ENCODE measurements at regions not wholly inside any gene's neighbourhood (a gene's known extent, or its start where the extent isn't known, plus 50 kb on each side); places are given as distances from the start of the nearest gene placed in this dataset.
"Not testable (repeated sequence)": the region's sequence is repeated elsewhere in the genome, so short reads cannot be mapped to it uniquely, and the experiment has no call there.

DNA sequence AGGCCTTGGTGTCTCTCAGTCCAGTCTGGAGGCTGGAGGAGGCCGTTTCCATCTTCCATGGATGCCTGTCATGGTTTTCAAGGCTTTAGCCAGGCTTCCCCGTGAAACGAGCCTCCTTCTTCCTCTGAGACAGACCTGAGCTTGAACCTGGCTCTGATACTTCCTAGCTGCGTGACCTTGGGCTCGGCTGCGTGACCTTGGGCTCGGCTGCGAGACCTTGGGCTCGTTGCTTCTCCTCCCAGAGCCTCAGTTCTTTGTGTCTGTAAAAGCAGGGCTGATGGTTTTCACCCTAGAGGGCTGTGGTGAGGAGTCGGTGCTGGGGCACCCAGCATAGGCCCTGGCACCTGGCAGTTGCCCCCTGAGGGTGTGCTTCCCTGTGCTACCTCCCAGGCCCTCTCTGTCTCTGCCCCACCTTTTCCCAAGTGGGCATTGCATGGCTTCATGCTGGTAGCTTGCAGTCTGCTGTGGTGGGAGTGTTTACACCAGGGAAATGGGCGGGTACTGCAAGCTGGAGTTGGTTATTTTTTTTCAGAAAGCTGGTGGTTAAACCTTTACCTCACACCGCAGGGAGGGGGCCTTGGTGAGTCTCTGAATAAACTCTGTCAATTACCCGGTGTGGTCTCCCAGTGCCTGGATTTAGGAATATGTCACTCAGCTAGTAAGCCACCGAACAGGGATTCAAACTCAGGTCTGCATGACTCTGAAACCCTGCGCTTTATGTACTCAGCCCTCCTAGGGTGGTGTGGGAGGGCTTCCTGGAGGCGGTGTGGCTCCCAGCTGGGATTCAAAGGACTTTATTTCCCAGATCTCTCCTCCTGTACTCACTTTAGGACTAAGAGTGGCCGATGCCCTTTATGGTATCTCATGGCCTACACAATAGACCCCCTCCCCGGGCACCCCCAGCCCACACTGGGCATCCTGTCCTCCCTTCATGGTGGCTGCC is 129.0 kb upstream of the CIBAR2 start:
- no peak for DNase-seq

DNA sequence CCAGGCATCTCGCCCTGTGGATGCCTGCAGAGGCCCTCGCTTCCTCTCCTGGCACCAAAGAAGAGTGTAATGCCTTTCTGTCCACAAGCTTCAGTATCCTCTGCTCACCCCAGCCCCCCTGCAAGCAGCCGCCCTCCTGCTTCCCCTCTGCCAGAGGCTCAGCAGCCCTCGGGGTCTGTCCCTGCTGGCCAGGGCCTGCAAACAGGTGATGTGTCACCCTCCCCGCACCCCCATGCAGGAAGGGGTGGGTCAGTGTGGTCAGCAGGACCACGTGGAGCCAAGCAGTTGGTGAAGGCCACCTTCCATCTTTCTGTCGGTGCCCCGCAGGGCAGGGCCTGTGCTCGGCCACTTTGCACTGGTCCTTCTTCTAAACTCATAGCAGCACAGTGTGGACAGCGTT is 129.9 kb upstream of the CIBAR2 start:
- DNase-seq, result no peak

DNA sequence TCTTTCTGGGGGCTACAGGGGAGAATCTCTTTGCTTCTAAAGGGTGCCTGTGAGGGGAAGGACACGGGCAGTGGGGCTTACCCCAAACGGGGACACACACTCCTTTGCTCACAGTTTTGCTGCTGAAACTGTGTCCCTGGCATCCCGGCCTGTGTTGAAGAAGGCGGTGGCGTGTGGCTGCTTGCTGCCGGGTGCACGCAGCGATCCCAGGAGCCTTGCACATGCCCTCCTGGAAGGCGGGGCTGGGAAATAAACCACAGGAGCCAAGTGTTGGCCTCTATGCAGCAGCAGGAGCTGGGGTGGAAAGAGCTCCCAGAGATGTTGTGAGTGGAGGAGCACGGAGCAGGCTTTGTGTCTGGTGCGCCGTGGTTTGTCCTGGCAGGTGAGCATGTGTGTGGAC is 131.0 kb upstream of the CIBAR2 start:
- DNase-seq, result no peak

DNA sequence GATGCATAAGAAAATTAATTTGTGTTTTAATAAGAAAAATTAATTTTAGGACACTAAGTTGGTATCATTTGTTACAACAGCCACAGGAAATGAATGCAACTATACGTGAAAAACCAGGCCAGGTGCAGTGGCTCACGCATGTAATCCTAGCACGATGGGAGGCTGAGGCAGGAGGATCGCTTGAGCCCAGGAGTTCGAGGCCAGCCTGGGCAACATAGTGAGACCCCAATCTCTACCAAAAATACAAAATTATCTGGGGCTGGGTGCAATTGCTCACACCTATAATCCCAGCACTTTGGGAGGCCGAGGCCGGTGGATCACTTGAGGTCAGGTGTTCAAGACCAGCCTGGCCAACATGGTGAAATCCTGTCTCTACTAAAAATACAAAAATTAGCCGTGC is 132.2 kb upstream of the CIBAR2 start:
- not testable (repeated sequence) for DNase-seq

DNA sequence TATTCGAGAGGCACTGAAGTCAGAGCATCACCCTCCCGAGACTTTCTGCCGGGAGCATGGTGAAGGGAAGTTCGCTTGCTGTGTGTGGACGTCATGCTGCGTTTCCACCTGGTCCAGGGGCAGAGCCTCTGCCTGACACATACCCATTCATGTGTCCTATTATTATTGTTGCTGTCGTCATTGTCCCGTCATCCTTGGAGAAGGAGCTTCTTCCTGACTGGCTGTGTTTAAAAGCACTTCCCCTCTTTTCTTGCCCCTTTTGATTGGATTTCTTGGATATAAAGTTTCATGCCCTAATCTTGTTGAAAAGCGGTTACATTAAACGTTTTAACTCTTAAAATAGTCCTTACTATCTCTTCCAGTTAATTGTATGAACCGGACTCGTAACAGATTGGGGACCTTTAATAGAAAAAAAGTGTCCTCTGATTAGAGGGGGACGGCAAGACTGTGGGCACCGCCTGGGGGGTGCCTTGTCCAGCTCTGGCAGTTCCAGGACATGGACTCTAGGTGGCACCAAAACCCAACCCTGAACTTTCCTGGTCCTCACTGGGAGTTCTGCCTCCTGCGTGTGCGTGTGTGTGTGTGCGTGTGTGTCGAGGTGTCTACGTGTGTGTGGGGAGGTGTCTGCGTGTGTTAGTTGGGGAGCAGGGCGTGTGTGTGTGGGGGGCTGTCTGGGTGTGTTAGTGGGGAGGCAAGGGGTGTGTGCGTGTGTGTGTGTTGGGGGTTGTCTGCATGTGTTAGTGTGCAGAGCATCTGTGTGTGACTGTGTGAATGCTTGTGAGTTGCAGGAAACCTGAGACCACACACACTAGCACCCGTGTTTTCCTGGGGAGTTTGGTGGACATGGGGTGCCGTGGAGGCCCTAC is 133.3 kb upstream of the CIBAR2 start:
- DNase-seq, result peak; percentile 75

DNA sequence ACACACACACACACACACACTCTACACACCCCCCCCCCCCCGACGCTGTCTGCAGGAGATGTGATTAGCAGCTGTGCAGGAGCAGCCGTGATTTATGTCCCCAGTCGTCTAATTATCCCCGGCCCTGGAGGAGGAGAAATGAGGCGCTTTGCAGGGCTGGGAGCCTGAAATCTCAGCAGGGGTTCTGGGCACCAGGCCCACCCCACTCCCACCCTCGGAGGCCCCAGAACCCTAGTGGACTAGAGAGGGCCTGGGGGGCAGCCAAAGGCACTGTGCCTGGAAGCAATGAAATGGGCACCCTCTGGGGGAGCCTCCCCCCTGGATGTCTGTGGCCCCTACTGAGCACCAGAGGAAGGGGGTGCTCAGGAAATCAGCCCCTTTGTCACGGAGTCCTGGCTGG is 134.2 kb upstream of the CIBAR2 start:
- peak; percentile 34 for DNase-seq

DNA sequence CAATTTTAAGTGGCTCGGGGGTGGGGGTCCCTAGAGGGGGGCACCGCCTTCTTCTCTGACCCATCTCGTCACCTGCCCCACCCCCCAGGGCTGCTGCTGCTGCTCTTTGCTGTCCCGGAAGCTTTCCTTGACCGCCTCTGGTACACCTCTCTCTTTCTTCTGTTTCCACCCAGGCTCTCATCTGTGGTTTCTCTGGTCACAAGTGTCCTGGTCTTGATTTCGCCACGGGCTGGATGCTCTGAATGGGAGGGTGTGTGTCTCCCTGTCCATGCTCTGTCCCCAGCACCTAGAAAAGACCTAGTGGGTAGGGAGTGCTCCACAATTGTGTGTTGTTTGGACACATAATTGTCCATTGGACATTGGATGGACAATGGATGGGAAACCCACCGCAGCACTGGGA is 134.7 kb upstream of the CIBAR2 start:
- no peak for DNase-seq

DNA sequence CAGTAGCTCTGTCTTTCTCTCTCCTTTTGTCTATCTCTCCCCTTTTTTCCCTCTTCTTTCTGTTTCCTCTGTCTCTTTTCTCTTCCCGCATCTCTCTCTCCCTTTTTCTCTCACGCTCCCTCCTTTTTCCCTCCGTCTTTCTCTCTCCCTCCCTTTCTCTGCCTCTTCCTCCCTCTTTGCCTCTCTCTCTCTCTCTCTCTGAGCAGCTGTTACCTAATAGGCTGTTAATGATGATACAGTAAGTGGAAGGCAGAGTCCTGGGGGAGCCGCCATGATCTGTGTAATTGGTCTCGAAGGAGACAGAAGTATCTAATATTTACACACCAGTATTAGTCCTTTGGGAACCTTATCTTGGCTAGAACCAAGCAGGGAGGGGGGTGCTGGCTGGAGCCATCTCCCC is 136.1 kb upstream of the CIBAR2 start:
- DNase-seq, result peak; percentile 42

DNA sequence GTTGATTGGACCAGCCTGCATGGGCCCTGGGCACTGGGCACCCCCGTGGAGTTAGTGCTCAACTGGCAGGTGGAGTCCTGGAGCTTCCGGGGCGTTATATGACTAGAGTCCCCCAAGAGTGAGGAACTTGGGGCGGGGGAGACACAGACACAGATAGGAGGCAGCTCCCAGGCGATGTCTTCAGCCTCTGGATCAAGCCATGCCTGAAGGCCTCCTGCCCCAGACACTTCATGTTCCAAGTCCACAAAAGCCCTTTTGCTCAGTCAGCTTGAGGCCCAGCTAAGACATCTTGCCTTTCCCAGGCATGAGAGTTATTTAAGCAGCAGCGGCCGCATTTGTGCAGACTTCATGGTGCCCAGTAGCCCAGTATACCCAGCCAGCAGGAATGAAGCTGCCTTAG is 136.6 kb upstream of the CIBAR2 start:
- no peak for DNase-seq

DNA sequence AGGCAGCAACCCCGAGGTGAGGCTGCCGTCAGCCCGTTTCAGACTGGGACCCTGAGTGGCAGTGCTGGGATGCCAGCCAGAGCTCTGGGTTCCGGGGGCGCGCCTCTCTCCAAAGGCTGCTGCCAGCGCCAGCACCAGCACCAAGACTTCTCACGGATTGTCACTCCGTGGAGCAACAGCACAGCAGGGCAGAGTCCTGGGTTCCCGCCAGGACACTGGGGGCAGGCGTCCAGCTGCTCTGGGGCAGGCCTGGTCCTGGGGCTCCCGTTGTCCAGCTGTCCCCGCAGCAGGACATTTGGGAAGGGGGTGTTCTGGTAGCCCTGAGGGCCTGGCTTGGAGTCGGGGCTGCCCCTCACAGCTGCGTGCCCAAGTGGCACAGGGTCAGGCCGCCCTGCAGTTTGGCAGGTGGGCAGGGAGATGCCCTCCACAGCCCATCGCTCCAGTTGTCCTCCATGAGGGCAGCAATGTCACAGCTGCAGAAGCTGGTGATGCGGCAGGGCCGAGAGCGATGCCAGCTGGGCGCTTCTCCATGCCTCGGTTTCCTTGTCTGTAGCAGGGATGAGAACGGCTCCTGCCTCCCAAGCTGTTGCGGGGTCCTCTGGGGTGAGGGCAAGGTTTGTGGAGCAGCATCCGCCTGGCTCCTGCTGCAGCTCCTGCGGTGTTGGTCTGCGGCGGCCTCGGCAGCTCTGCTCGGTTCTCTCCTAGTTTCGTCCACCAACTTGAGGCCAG is 137.3 kb upstream of the CIBAR2 start:
- DNase-seq, result no peak

DNA sequence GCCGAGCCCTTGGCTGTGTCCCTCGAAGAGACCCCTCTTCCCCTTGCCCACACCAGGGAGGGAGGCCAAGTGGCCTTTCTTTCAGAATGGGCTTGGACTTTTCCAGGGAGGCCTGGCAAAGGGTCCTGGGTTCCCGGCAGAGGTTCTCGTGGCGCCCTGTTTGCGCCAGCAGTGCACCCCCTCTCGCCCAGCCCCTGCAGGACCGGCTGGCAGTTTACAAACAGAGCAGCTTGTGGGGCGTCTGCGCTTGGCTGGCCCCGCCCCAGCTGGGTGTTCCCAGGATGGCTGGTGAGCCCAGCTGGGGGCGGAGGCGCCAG is 137.8 kb upstream of the CIBAR2 start:
- peak; percentile 59 for DNase-seq

DNA sequence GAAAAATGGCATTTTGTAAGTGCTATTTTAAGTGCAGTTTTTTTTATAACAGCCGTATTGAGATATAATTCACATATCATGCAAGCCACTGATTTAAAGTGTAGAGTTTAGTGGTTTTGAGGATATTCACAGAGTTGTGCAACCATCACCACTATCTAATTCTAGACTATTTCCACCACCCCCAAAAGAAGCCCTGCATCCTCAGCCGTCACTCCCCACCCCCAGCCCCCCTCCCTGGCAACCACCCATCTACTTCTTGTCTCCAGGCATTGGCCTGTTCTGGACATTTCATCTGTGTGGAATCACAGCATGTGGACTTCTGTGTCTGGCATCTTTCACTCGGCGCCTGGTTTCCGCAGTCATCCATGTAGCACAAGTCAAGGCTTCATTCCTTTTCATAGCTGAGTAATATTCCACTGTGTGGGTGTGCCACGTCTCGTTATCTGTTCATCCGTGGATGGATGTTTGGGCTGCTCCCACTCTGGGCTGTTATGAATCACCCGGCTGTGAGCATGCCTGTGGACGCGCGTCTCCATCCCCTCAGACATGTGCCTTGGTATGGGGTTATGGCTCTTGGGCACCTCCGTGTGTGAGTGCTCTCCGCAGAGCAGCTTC is 138.4 kb upstream of the CIBAR2 start:
- no peak for DNase-seq

DNA sequence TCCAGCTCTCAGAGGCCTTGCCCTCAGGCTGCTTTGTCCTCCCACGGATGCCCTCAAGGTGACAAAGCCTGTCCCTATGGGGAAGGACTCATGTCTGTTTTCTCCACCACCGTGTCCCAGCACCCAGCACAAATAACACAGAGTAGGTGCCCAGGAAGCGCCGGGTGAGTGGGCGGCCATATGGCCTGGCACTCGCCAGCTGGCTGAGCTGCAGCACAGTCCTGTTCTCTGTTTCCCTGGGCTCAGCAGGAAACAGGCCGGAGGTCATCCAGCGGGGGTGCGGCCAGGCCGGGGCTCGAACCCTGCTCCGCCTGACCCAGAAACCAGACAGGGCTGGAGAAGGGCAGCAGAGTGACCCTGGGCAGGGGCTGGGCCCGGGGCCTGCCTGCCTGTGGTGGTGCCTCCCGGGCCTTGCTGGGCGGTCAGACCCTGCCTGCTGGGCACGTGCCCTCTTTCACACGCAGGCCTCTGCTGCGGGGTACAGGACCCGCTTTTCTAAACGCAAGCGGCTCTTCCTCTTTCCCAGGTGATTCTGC is 139.0 kb upstream of the CIBAR2 start:
- no peak for DNase-seq

DNA sequence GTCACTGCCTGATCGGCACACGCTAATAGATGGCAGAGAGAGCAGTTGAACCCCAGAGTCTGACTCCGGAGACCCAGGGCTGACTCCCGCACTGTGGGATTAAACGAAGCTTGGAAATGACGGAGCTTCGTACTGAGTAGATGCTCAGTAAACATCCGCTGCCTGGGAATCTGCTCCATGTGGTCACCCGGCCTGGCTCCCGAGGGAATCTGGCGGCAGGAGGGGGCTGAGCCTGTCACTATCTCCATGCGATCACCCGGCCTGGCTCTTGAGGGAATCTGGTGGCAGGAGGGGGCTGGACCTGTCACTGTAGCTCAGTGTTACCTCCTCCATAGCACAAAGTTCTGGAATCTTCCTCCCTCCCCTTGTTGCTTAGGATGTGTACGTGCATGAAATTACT is 139.7 kb upstream of the CIBAR2 start:
- no peak for DNase-seq

DNA sequence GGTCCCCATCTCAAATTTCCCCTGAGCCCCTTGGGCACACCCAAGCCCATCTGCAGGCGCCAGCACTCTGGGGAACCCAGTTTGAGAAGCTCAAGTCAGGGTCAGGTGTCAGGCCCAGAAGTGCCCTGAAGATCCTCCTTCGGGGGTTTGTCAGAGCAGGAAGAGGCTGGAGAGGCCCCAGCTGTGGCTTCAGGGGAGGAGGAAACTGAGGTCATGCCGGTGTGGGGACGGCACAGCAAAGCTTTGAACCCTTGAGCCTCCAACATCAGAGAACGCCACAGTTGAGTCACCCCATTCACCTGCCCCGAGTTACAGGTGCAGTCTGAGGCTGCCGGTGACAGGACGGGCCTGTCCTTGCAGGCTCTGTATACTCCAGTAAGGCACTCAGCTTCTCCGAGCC is 140.2 kb upstream of the CIBAR2 start:
- DNase-seq, result no peak

DNA sequence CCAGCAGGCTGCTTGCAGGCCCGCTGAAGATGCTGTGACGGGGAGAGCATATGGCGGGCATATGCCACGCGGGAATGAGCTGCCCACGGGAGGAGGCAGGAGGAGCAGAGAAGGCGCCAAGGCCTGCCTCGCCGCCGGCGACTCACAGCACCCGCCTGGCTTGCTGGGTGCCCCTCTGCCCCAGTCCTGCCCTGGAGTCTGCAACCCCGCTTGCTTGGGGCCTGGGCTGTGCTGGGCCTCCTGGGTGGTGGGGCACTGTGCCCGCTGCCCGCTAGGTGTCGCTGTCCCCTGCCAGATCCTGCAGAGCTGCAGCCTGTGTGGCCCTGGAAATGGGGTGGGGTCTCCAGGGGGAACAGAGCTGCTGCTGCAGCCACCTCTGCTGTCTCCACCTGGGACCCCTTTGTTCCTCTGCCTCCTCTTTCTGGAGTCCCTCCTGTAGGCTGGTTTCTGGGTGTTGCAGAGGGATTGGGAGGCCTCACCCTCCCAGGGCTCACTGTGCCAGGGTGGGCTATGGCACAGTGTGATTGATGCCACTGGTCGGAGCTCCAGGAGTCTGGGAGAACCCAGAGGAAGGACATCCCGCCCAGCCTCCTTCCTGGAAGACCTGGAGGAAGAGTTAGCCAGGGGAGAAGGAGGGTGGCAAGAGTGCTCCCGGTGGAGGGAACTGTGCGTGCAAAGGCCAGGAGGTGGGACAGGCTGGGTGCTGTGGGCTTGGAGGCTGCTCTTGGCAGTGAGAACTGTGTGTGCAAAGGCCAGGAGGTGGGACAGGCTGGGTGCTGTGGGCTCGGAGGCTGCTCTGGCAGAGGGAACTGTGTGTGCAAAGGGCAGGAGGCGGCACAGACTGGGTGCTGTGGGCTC is 141.0 kb upstream of the CIBAR2 start:
- DNase-seq, result peak; percentile 29

DNA sequence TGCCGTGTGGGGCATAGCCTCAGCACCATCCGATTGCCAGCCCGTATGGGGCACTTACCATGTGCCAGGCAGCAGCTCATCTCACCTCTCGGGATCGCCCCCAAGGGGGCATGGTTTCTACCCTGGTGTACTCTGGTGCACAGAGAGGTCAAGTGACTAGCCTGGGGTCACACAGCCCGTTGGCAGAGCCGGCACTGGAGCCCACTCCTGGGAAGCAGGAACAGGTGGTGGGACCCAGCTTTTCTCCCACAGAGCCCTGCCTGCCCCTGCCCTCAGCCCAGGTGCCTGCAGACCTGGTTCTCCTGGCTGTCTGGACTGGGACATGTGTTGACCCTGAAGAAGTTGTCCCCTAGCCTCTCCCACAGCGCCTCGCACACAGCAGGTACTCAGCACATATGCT is 141.8 kb upstream of the CIBAR2 start:
- no peak for DNase-seq

DNA sequence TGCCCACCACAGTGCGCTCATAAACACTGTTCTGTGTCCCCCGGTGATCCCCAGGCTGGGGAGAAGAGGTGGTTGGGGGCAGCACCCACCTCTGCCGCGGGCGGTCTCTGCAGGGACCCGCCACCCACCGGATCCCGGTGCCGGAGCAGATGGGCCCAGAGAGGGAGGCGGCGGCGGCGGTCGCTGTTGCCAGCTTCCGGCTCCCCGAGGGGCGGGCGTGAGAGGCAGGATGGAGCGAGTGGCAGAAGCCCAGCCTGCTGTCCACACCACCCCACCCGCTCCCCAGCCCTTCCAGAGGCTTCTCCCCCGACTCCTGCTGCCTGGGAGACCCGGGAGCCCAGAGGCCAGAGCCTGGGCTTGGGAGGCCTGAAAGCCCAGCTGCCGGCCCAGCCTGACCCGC is 142.6 kb upstream of the CIBAR2 start:
- no peak for DNase-seq

DNA sequence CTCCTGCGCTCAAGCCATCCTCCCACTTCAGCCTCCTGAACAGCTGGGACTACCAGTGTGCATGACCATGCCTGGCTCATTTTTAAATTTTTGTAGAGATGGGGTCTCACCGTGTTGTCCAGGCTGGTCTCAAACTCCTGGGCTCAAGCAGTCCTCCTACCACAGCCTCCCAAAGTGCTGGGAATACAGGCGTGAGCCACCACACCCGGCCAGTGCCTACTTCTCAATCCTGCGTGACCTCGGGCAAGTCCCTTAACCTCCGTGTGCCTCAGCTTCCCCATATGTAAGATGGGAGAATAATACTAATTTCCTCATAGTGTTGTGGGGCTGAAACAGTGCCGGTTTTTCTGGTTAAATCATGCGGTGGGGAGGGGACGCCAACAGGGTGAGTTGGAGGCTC is 143.5 kb upstream of the CIBAR2 start:
- no peak for DNase-seq

DNA sequence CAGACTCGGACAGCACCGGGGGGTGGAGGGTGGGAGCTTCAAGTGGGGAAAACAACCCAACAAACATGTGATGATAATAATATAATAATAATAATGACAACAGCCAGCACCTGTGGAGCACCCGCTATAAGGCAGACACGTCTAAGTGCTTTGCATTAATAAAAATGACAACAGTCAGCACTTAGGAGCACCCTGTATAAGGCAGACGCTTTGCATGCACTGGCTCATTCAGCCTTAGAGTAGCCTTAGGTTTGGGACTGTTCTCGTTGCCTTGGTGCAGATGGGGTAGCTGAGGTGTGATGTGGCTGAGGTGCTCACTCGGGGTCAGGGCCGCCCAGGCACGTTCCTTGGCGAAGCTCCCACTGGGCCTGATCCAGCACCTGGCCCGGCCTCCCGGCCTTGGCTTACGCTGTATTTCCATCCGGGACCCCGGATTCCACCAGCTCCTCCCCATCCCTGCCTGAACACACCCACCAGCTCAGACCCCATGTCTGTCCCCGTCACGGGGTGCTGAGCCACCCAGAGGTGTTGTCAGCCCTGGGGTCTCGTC is 144.0 kb upstream of the CIBAR2 start:
- no peak for DNase-seq

DNA sequence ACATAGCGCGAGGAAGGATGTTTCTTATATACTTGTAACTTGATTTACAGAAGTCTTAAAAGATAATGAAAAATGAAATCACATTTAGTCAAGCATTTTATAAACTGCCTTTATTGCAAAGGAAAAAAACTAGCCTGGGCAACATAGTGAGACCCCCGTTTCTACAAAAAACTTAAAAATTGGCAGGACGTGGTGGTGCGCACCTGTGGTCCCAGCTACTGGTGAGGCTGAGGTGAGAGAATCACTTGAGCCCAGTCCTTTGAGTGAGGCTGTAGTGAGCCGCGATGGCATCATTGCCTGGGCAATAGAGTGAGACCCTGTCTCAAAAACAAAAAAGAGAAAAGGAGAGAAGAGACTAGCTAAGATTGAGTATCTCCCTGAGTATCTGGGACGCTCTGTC is 145.2 kb upstream of the CIBAR2 start:
- no peak for DNase-seq

DNA sequence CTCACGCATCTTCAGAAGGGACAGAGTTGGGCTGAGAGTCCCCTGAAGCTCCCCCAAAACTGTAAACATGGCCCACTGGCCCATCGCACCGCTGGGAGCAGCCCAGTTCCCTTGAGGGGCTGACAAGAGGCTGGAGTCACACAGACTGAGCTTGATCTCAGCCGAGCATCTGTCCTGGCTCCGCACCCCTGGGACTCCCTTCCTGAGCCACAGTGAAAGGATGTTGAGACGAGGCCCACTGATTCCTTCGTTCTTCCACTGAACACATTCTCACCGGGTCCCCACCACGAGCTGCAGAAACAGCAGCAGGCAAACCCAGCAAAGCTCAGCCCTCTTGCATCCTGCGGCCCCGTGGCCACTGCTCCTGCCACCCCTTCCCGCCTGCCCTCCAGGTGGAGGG is 145.9 kb upstream of the CIBAR2 start:
- DNase-seq, result no peak

All from DMS 273 treated with DMSO at 0.1 percent for 48 hours (cell line).